Lung (tissue), 11 donors: ENCODE measurements at regions not wholly inside any gene's neighbourhood (a gene's known extent, or its start where the extent isn't known, plus 50 kb on each side); places are given as distances from the start of the nearest gene placed in this dataset.

Experiments used
- ATAC-seq: fragments of 200-7000 bp; cut with Tn5 transposase; one replicate; pipeline ENCODE4 v1.9.1; 2020; ENCODE audit warnings: moderate number of reproducible peaks; ENCODE audit not compliant: insufficient read depth, low FRiP score
- DNase-seq, 3 donors: peaks; one replicate each; pipeline ENCODE4 v3.0.0-alpha.2; 2013 to 2017
- H3K27ac ChIP-seq, 2 donors: one replicate each; pipeline ENCODE4 v1.5.1; 2013; ENCODE audit warnings: mild to moderate bottlenecking in 2 of 2, moderate library complexity in 2 of 2, control low read depth in 1 of 2, inconsistent platforms in 1 of 2, low read depth in 1 of 2, low read length in 1 of 2
- H3K27me3 ChIP-seq, 3 donors: one replicate each; pipeline ENCODE4 v1.5.1; 2013; ENCODE audit warnings: low read length in 2 of 3; ENCODE audit not compliant: control insufficient read depth in 3 of 3, insufficient read depth in 3 of 3
- H3K36me3 ChIP-seq, 4 donors: one replicate each; pipeline ENCODE4 v1.5.1; 2013; ENCODE audit warnings: low read length in 4 of 4, mild to moderate bottlenecking in 1 of 4, moderate library complexity in 1 of 4; ENCODE audit not compliant: control insufficient read depth in 4 of 4, insufficient read depth in 4 of 4
- H3K4me1 ChIP-seq, 5 donors: one replicate each; pipeline ENCODE4 v1.5.1; 2013; ENCODE audit warnings: low read length in 5 of 5, mild to moderate bottlenecking in 2 of 5, moderate library complexity in 1 of 5; ENCODE audit not compliant: control insufficient read depth in 5 of 5, insufficient read depth in 5 of 5
- H3K4me3 ChIP-seq: one replicate; pipeline ENCODE4 v1.5.1; 2013; ENCODE audit warnings: mild to moderate bottlenecking, control low read depth, moderate library complexity
- H3K9ac ChIP-seq, 2 donors: one replicate each; pipeline ENCODE4 v1.5.1; 2013; ENCODE audit warnings: low read length in 2 of 2, control low read depth in 1 of 2; ENCODE audit not compliant: insufficient read depth in 1 of 2
- H3K9me3 ChIP-seq, 4 donors: one replicate each; pipeline ENCODE4 v1.5.1; 2013; ENCODE audit warnings: low read length in 3 of 4, mild to moderate bottlenecking in 1 of 4, moderate library complexity in 1 of 4; ENCODE audit not compliant: control insufficient read depth in 4 of 4, insufficient read depth in 3 of 4
- CTCF ChIP-seq: IDR thresholded peaks from 2 replicates; pipeline ENCODE4 v1.5.1; 2012; ENCODE audit warnings: mild to moderate bottlenecking; ENCODE audit errors: control extremely low read depth, extremely low read depth
- WGBS, 2 donors: extraction: QIAGEN DNeasy Blood & Tissue Kit; methylation state at CpG; one replicate each; pipeline ENCODE4 v1.1.7; 2013; 5-methylcytosine and 5-hydroxymethylcytosine counted together
- donor health status: control.
- donor health status: control.
- donor health status: Bipolar disorder and iron deficiency.
- donor health status: healthy.
- donor health status: DM: yes; HTN: yes; CAD: no.

- Histone ChIP-seq H3K9me3 (peaks cover 0 to 3% (median 0%) of the 10 kb centered on the region in 4 donors), H3K27ac (no peak overlapping the region), H3K4me1 (peaks cover 0 to 3% (median 0%) of the 10 kb centered on the region in 5 donors), H3K27me3 (no peaks in the 10 kb centered on the region), H3K4me3 (no peak overlapping the region), H3K36me3 (no peaks in the 10 kb centered on the region), H3K9ac (no peak overlapping the region)
- TF ChIP-seq CTCF: no peak
- no peak for DNase-seq
- 92 to 94% methylated on average over 7 of the region's 7 CpGs for WGBS, 2 donors
- ATAC-seq: no peak
These were observed 51.6 kb upstream of the CNTLN start for GRCh38 chr9:17083258-17083657.

GRCh38 chr9:17082343-17083064 lies 52.3 kb upstream of the CNTLN start:
- H3K9me3 ChIP-seq: peaks cover 0 to 3% (median 0%) of the 10 kb centered on the region in 4 donors
- no peak overlapping the region for H3K4me3 ChIP-seq
- H3K9ac ChIP-seq: no peak overlapping the region
- WGBS, 2 donors: 58 to 66% methylated on average over 5 of the region's 5 CpGs
- TF ChIP-seq CTCF: no peak
- peaks cover 0 to 3% (median 0%) of the 10 kb centered on the region in 5 donors for H3K4me1 ChIP-seq
- no peaks in the 10 kb centered on the region for H3K27me3 ChIP-seq
- no peaks in the 10 kb centered on the region for H3K36me3 ChIP-seq
- no peak for ATAC-seq
- H3K27ac ChIP-seq: no peak overlapping the region
- DNase-seq: peak; percentile 30 to 69 (median 48)

GRCh38 chr9:17081814-17082213 lies 53.0 kb upstream of the CNTLN start:
- Histone ChIP-seq H3K9ac (no peak overlapping the region), H3K4me3 (no peak overlapping the region), H3K36me3 (no peaks in the 10 kb centered on the region), H3K9me3 (peaks cover 0 to 3% (median 0%) of the 10 kb centered on the region in 4 donors), H3K27me3 (no peaks in the 10 kb centered on the region), H3K4me1 (peaks cover 0 to 3% (median 0%) of the 10 kb centered on the region in 5 donors), H3K27ac (no peak overlapping the region)
- ATAC-seq (no peak), DNase-seq (peak in 2 of 3 donors; percentile 16 to 18)
- no peak for TF ChIP-seq CTCF
- WGBS, 2 donors: 95 to 96% methylated on average over 2 of the region's 2 CpGs

- DNase-seq: no peak
- WGBS, 2 donors: 77 to 86% methylated on average over 8 of the region's 8 CpGs
- H3K36me3 ChIP-seq: no peaks in the 10 kb centered on the region
- H3K9ac ChIP-seq: no peak overlapping the region
- H3K4me1 ChIP-seq: peaks cover 0 to 3% (median 0%) of the 10 kb centered on the region in 5 donors
- H3K27ac ChIP-seq: no peak overlapping the region
- no peaks in the 10 kb centered on the region for H3K27me3 ChIP-seq
- no peak for ATAC-seq
- peaks cover 0 to 3% (median 0%) of the 10 kb centered on the region in 4 donors for H3K9me3 ChIP-seq
- no peak for TF ChIP-seq CTCF
- no peak overlapping the region for H3K4me3 ChIP-seq
These were observed 53.5 kb upstream of the CNTLN start for GRCh38 chr9:17081351-17081750.
